Bronchial epithelial cell (primary cell): ENCODE measurements at regions not wholly inside any gene's neighbourhood (a gene's known extent, or its start where the extent isn't known, plus 50 kb on each side); places are given as distances from the start of the nearest gene placed in this dataset.

Experiments used
- DNase-seq: peaks from one replicate; pipeline ENCODE4 v3.0.0-alpha.2; 2010; ENCODE audit warnings: low read depth
- FAIRE-seq: peaks from 2 replicates; lab custom pipeline; 2011; peaks lifted over from hg19 to GRCh38; lab: Jason Lieb, UNC
- H3K27me3 ChIP-seq: 2 replicates; pipeline ENCODE4 v1.5.1; 2011; ENCODE audit warnings: low read length; ENCODE audit not compliant: control insufficient read depth, insufficient read depth
- H3K36me3 ChIP-seq: 2 replicates; pipeline ENCODE4 v1.5.1; 2011; ENCODE audit warnings: low read length; ENCODE audit not compliant: control insufficient read depth, insufficient read depth
- H3K4me3 ChIP-seq: 2 replicates; pipeline ENCODE4 v1.5.1; 2011; ENCODE audit warnings: mild to moderate bottlenecking, low read depth, low read length, control low read depth
- CTCF ChIP-seq: IDR thresholded peaks from 2 replicates; pipeline ENCODE4 v1.5.1; 2011; ENCODE audit warnings: mild to moderate bottlenecking, moderate library complexity, low read length, control low read depth, inconsistent platforms; ENCODE audit not compliant: insufficient read depth, severe bottlenecking

- no peak for TF ChIP-seq CTCF
- H3K4me3 ChIP-seq = no peak overlapping the region
- H3K36me3 ChIP-seq = no peaks in the 10 kb centered on the region
- no peak for DNase-seq
- FAIRE-seq = no peak
- peaks cover 2% of the 10 kb centered on the region for H3K27me3 ChIP-seq
Observed at GRCh38 chr20:23207826-23208540, 121.9 kb upstream of the CD93 start.

- H3K36me3 ChIP-seq = no peaks in the 10 kb centered on the region
- DNase-seq (no peak), FAIRE-seq (no peak)
- peaks cover 2% of the 10 kb centered on the region for H3K27me3 ChIP-seq
- no peak overlapping the region for H3K4me3 ChIP-seq
- TF ChIP-seq CTCF = no peak
Observed at GRCh38 chr20:23206995-23207394, 120.9 kb upstream of the CD93 start.

DNA sequence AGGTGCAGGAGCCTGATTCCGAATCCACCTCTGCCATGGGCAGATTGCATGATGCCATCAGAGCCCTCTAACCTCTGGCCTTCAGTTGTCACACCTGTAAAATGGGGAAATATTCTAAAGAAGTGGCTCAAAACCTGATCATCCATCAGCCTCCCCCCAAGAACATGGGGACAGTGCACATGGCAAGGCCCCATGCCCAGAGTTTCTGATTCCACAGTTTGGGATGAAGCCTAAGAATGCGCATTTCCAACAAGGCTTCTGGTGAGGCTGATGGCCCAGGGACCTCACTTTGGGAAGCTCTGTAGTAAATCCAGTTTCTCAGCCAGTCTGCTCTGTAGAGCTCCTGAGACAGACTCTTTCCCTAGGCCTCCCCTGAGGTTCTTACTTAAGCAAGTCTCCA, 119.9 kb upstream of the CD93 start:
- no peaks in the 10 kb centered on the region for H3K36me3 ChIP-seq
- TF ChIP-seq CTCF = no peak
- FAIRE-seq = no peak

GRCh38 chr20:23205611-23206041, 119.5 kb upstream of the CD93 start:
- TF ChIP-seq CTCF = no peak
- no peak overlapping the region for H3K4me3 ChIP-seq
- DNase-seq (peak; percentile 59), FAIRE-seq (no peak)
- H3K36me3 ChIP-seq = no peaks in the 10 kb centered on the region
- H3K27me3 ChIP-seq = peaks cover 2% of the 10 kb centered on the region

More for the DNA sequence above, 119.9 kb upstream of the CD93 start:
- H3K27me3 ChIP-seq = peaks cover 2% of the 10 kb centered on the region
- H3K4me3 ChIP-seq = no peak overlapping the region
- DNase-seq = no peak

DNA sequence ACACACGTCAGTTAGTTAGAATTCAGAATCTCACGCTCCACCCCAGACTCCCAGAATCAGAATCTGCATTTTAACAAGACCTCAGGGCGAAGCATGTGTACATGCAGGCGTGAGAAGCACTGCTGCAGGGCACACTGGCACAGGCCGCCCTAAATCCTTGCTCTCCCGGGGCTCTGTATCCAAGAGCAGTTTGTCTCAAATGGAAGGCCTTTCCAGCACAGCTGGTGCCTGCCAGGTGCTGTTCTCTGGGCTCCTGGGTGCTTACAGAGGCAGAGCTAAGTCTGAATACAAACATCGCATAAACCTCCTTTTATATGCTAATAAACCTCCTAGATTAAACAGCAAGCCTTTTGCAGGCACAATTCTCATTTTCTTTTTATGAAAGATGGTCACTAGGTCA, 119.1 kb upstream of the CD93 start:
- no peak for TF ChIP-seq CTCF
- DNase-seq (no peak), FAIRE-seq (no peak)
- H3K36me3 ChIP-seq = no peaks in the 10 kb centered on the region
- H3K4me3 ChIP-seq = no peak overlapping the region
- H3K27me3 ChIP-seq = peaks cover 2% of the 10 kb centered on the region
